GM12891 (cell line): ENCODE measurements at regions not wholly inside any gene's neighbourhood (a gene's known extent, or its start where the extent isn't known, plus 50 kb on each side); places are given as distances from the start of the nearest gene placed in this dataset.

Experiments used
- POLR2AphosphoS5 ChIP-seq: IDR thresholded peaks from 2 replicates; pipeline ENCODE4 v1.6.1; 2011; ENCODE audit warnings: low read depth, low read length, control low read depth
- SPI1 ChIP-seq: IDR thresholded peaks from 2 replicates; pipeline ENCODE4 v1.6.1; 2011; ENCODE audit warnings: low read depth, low read length, control low read depth

- no peak for TF ChIP-seq POLR2AphosphoS5
- TF ChIP-seq SPI1 = no peak
Observed at GRCh38 chr2:194819367-194819766, 837.7 kb upstream of the SLC39A10 start.
